Stimulated activated CD8-positive, alpha-beta memory T cell treated with anti-CD3 and anti-CD28 coated beads, Interleukin-2, amount 100 ng/mL, for 48 hours (primary cell): ENCODE measurements at regions not wholly inside any gene's neighbourhood (a gene's known extent, or its start where the extent isn't known, plus 50 kb on each side); places are given as distances from the start of the nearest gene placed in this dataset.

Experiments
- DNase-seq, 2 donors: peaks; one replicate each; pipeline ENCODE4 v3.0.0-alpha.2; 2020; ENCODE audit warnings: low read depth in 2 of 2

GRCh38 chr17:33404070-33404819 lies 111.2 kb upstream of the ASIC2 start:
- DNase-seq, result no peak

- no peak for DNase-seq
These were observed 123.0 kb upstream of the ASIC2 start for GRCh38 chr17:33416131-33416530.

- DNase-seq, result no peak
These were observed 128.8 kb upstream of the ASIC2 start for GRCh38 chr17:33421933-33422332.

GRCh38 chr17:33433581-33433980 lies 140.5 kb upstream of the ASIC2 start:
- no peak for DNase-seq

GRCh38 chr17:33434841-33435240 lies 141.7 kb upstream of the ASIC2 start:
- no peak for DNase-seq

GRCh38 chr17:33435721-33436301 lies 142.7 kb upstream of the ASIC2 start:
- DNase-seq, result no peak

- DNase-seq, result no peak
These were observed 143.2 kb upstream of the ASIC2 start for GRCh38 chr17:33436321-33436720.

- DNase-seq, result no peak
These were observed 145.0 kb upstream of the ASIC2 start for GRCh38 chr17:33438139-33438538.

- DNase-seq, result no peak
These were observed 145.5 kb upstream of the ASIC2 start for GRCh38 chr17:33438578-33438977.

GRCh38 chr17:33442320-33442719 lies 149.2 kb upstream of the ASIC2 start:
- DNase-seq, result no peak

GRCh38 chr17:33444731-33445130 lies 151.6 kb upstream of the ASIC2 start:
- no peak for DNase-seq

- DNase-seq, result no peak
These were observed 154.0 kb upstream of the ASIC2 start for GRCh38 chr17:33447090-33447489.

- no peak for DNase-seq
These were observed 158.1 kb upstream of the ASIC2 start for GRCh38 chr17:33451221-33451620.

GRCh38 chr17:33457477-33457876 lies 164.4 kb upstream of the ASIC2 start:
- DNase-seq, result no peak

- DNase-seq, result no peak
These were observed 166.2 kb upstream of the ASIC2 start for GRCh38 chr17:33459078-33459940.

- DNase-seq, result no peak
These were observed 167.8 kb upstream of the ASIC2 start for GRCh38 chr17:33460781-33461450.

- DNase-seq, result no peak
These were observed 170.8 kb upstream of the ASIC2 start for GRCh38 chr17:33463887-33464286.

- no peak for DNase-seq
These were observed 171.7 kb upstream of the ASIC2 start for GRCh38 chr17:33464669-33465280.

- no peak for DNase-seq
These were observed 176.3 kb upstream of the ASIC2 start for GRCh38 chr17:33469421-33469820.

GRCh38 chr17:33469911-33470310 lies 176.8 kb upstream of the ASIC2 start:
- DNase-seq, result no peak

GRCh38 chr17:33473061-33473460 lies 180.0 kb upstream of the ASIC2 start:
- no peak for DNase-seq

- no peak for DNase-seq
These were observed 181.7 kb upstream of the ASIC2 start for GRCh38 chr17:33474789-33475188.
